ENCODE measurements at regions not wholly inside any gene's neighbourhood (a gene's known extent, or its start where the extent isn't known, plus 50 kb on each side); places are given as distances from the start of the nearest gene placed in this dataset.

GRCh38 chr12:92467886-92468285 lies 234.9 kb upstream of the PLEKHG7 start:
- Histone ChIP-seq H3K4me3 (ENCODE audit: insufficient read depth, low read length) (no peak overlapping the region), H2AFZ (ENCODE audit: low read length) (no peak overlapping the region), H3K27me3 (ENCODE audit: insufficient read depth, low read length) (no peaks in the 10 kb centered on the region), H3K9me3 (ENCODE audit: low read depth, low read length) (no peaks in the 10 kb centered on the region), H3K79me2 (ENCODE audit: insufficient read depth, low read length) (no peaks in the 10 kb centered on the region), H3K36me3 (ENCODE audit: insufficient read depth, low read length) (no peaks in the 10 kb centered on the region), H4K20me1 (ENCODE audit: insufficient read depth, low read length) (no peaks in the 10 kb centered on the region), H3K4me1 (ENCODE audit: insufficient read depth, low read length) (no peaks in the 10 kb centered on the region), H3K4me2 (ENCODE audit: insufficient read depth, low read length) (no peak overlapping the region), H3K27ac (ENCODE audit: low read depth, low read length) (no peak overlapping the region)
- TF ChIP-seq, protein P1, sequence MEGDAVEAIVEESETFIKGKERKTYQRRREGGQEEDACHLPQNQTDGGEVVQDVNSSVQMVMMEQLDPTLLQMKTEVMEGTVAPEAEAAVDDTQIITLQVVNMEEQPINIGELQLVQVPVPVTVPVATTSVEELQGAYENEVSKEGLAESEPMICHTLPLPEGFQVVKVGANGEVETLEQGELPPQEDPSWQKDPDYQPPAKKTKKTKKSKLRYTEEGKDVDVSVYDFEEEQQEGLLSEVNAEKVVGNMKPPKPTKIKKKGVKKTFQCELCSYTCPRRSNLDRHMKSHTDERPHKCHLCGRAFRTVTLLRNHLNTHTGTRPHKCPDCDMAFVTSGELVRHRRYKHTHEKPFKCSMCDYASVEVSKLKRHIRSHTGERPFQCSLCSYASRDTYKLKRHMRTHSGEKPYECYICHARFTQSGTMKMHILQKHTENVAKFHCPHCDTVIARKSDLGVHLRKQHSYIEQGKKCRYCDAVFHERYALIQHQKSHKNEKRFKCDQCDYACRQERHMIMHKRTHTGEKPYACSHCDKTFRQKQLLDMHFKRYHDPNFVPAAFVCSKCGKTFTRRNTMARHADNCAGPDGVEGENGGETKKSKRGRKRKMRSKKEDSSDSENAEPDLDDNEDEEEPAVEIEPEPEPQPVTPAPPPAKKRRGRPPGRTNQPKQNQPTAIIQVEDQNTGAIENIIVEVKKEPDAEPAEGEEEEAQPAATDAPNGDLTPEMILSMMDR (IDR thresholded peaks at IDR 0.05; ENCODE audit: extremely low read depth, low read depth, low read length) = no peak
- no peak for DNase-seq (ENCODE audit: insufficient read length, low spot score, missing footprints)

- Histone ChIP-seq H3K36me3 (ENCODE audit: insufficient read depth, low read length) (no peaks in the 10 kb centered on the region), H3K9me3 (ENCODE audit: low read depth, low read length) (no peaks in the 10 kb centered on the region), H3K79me2 (ENCODE audit: insufficient read depth, low read length) (no peaks in the 10 kb centered on the region), H3K27ac (ENCODE audit: low read depth, low read length) (no peak overlapping the region), H3K27me3 (ENCODE audit: insufficient read depth, low read length) (no peaks in the 10 kb centered on the region), H3K4me2 (ENCODE audit: insufficient read depth, low read length) (no peak overlapping the region), H3K4me3 (ENCODE audit: insufficient read depth, low read length) (no peak overlapping the region), H2AFZ (ENCODE audit: low read length) (no peak overlapping the region), H3K4me1 (ENCODE audit: insufficient read depth, low read length) (no peaks in the 10 kb centered on the region), H4K20me1 (ENCODE audit: insufficient read depth, low read length) (no peaks in the 10 kb centered on the region)
- DNase-seq (ENCODE audit: insufficient read length, low spot score, missing footprints) = no peak
- TF ChIP-seq, protein P1 (IDR thresholded peaks at IDR 0.05; ENCODE audit: extremely low read depth, low read depth, low read length) = no peak
Observed at GRCh38 chr12:92466391-92467305, 236.1 kb upstream of the PLEKHG7 start.

GRCh38 chr12:92465786-92466295 lies 236.9 kb upstream of the PLEKHG7 start:
- Histone ChIP-seq H4K20me1 (ENCODE audit: insufficient read depth, low read length) (no peaks in the 10 kb centered on the region), H3K27ac (ENCODE audit: low read depth, low read length) (no peak overlapping the region), H3K4me3 (ENCODE audit: insufficient read depth, low read length) (no peak overlapping the region), H3K27me3 (ENCODE audit: insufficient read depth, low read length) (no peaks in the 10 kb centered on the region), H2AFZ (ENCODE audit: low read length) (no peak overlapping the region), H3K79me2 (ENCODE audit: insufficient read depth, low read length) (no peaks in the 10 kb centered on the region), H3K36me3 (ENCODE audit: insufficient read depth, low read length) (no peaks in the 10 kb centered on the region), H3K4me2 (ENCODE audit: insufficient read depth, low read length) (no peak overlapping the region), H3K4me1 (ENCODE audit: insufficient read depth, low read length) (no peaks in the 10 kb centered on the region), H3K9me3 (ENCODE audit: low read depth, low read length) (no peaks in the 10 kb centered on the region)
- TF ChIP-seq, protein P1 (IDR thresholded peaks at IDR 0.05; ENCODE audit: extremely low read depth, low read depth, low read length) = no peak
- DNase-seq (ENCODE audit: insufficient read length, low spot score, missing footprints) = no peak

GRCh38 chr12:92464911-92465310 lies 237.9 kb upstream of the PLEKHG7 start:
- Histone ChIP-seq H3K27me3 (ENCODE audit: insufficient read depth, low read length) (no peaks in the 10 kb centered on the region), H3K27ac (ENCODE audit: low read depth, low read length) (no peak overlapping the region), H4K20me1 (ENCODE audit: insufficient read depth, low read length) (no peaks in the 10 kb centered on the region), H2AFZ (ENCODE audit: low read length) (no peak overlapping the region), H3K79me2 (ENCODE audit: insufficient read depth, low read length) (no peaks in the 10 kb centered on the region), H3K4me3 (ENCODE audit: insufficient read depth, low read length) (no peak overlapping the region), H3K36me3 (ENCODE audit: insufficient read depth, low read length) (no peaks in the 10 kb centered on the region), H3K4me2 (ENCODE audit: insufficient read depth, low read length) (no peak overlapping the region), H3K9me3 (ENCODE audit: low read depth, low read length) (no peaks in the 10 kb centered on the region), H3K4me1 (ENCODE audit: insufficient read depth, low read length) (no peaks in the 10 kb centered on the region)
- no peak for DNase-seq (ENCODE audit: insufficient read length, low spot score, missing footprints)
- TF ChIP-seq, protein P1 (IDR thresholded peaks at IDR 0.05; ENCODE audit: extremely low read depth, low read depth, low read length) = no peak

Measured in osteoblast (primary cell).